ENCODE measurements at regions not wholly inside any gene's neighbourhood (a gene's known extent, or its start where the extent isn't known, plus 50 kb on each side); places are given as distances from the start of the nearest gene placed in this dataset.
A peak's percentile ranks its signal among the peaks of the same experiment; 100 is the strongest.

DNA sequence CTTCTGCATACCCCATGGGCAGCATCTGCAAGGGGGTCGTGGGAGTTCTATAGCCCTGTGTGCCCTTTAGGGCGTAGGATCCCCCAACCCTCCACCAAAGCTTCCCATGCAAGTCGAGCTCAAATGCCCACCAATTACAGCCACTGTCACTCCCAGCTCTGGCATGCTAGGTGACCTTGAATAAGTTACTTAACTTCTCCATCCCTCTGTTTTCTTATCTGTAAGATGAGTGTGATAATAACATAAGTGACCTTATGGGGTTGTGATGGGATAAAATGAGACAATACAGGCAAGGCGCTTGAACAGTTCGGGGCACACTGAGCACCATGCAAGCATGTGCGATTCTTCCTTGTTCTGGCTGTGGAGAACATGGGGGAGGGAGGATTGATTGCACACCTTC, 74.8 kb upstream of the POMGNT2 start:
- no peak for DNase-seq (ENCODE audit: low read depth)

DNA sequence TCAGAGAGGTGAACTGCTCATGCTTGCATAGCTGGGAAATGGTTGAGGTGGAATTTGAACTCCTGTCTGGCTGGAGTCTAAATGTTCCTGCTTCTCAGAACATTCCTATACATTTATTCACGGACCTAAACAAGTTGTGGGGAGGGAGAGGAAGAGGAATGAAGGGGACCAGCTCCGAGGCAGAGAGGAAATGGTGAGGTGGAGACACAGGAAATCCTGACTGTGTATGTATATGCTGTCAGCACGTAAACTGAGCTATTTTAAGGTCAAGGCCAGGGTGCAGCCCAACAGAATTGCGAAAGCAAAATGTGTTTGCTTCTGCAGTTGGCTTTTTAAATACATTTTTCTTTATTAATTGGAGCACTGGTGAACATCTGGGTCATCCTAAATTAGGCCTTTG, 74.1 kb upstream of the POMGNT2 start:
- no peak for DNase-seq (ENCODE audit: low read depth)

DNA sequence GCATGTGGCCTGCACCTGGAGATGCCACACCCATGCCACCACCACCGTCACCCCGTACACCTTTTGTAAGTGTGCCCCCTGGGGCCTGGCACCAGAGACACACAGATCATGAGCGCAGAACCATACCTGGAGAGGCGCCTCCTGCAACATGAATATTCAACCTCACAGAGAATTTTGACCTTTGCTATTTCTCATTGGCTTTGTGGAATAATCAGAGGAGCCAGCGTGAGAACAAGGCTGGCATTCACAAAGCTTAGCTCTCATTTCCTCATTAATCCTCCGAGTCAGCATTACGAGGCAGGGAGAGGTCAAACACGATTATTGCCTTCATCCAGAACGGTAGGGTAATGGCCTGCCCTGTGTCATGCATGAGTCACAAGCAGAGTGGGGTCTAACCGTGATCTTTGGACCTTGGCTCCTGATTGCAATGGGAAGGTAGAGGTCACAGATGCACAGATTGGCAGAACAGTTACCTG, 73.0 kb upstream of the POMGNT2 start:
- DNase-seq (ENCODE audit: low read depth) = no peak

DNA sequence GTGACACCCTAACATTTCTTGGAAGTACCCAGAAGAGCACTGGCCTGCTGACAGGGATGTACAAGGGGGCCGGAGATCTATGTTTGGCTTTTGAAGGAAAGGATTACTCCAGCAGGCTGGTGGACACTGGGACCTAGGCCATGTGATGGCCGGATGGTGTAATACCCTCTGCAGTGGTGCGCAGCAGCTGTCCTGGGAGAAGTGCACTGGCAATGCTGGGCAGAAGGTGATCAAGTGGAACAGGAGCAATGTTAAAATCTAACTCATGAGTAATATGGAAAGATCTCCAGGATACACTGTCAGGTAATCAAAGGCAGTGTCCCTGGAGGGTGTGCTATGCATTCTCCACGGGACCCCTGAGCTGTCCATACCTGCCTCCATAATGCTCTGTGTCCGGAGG, 71.2 kb upstream of the POMGNT2 start:
- DNase-seq (ENCODE audit: low read depth) = no peak

DNA sequence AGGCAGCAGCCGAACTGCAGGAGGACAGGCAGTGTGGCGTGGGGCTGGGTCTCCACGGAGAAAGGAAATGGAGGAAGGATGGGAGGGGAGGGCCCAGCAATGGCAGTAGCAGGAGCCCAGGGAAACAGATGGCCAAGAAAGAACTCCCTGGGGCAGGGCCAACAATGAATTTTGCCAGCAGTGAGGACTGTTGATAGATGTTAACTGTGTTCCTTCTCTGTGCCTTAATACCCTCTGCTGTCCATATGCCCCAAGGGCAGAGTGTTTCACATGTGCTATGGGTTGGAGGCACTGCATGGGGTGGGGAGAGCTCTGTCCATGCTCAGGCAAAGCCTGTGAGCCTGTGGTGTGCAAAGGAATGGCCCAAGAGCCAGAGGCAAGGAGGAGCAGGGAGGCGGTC, 70.8 kb upstream of the POMGNT2 start:
- no peak for DNase-seq (ENCODE audit: low read depth)

DNA sequence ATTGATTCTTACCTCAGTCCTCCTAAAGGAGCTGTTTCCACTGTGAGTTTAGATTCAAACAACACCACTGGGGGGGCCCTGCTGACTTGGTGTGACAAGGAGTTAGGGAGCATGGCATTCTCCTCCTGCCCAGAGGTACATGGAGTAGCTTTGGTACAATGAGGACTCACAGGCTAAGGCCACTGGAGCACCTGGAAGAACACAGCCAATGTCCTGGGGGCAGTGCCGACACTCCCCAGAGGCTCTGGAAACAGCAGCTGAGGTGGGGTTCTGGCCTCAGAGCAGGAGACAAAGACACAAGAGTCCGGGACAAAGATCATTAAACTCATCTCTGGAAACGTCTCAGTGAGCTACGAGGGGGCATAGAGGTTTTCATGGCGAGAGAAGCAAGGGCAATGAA, 69.7 kb upstream of the POMGNT2 start:
- DNase-seq (ENCODE audit: low read depth) = no peak

DNA sequence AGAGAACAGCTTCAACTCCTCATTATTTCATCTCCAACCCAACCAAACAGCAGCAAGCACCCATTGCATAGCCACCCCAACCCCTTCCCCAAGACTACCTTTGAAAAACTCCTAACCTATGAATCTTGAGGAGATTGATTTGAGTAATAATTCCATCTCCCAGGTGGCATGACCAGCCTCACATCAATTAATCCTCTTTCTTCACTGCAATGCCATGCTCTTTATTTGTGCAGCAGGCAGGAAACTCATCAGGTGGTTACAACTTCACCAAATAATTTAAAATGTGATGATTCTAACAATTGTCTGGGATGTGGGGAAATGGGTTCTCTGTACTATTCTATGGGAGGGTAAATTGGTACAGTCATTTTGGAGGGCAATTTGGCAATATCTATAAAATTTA, 68.1 kb upstream of the POMGNT2 start:
- DNase-seq (ENCODE audit: low read depth) = no peak

DNA sequence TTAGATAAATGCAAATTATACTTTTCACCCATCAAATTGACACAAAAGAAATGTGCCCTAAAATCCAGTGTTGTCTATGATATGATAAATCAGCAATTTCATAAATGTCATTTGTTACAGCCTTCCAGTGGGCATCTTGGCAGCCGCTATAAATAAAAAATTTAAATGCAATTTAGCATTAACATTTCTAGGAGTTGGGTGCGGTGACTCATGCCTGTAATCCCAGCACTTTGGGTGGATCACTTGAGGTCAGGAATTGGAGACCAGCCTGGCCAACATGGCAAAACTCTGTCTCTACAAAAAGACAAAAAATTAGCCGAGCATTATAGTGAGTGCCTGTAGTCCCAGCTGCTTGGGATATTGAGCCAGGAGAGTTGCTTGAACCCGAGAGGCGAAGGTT, 65.9 kb upstream of the POMGNT2 start:
- no peak for DNase-seq (ENCODE audit: low read depth)

DNA sequence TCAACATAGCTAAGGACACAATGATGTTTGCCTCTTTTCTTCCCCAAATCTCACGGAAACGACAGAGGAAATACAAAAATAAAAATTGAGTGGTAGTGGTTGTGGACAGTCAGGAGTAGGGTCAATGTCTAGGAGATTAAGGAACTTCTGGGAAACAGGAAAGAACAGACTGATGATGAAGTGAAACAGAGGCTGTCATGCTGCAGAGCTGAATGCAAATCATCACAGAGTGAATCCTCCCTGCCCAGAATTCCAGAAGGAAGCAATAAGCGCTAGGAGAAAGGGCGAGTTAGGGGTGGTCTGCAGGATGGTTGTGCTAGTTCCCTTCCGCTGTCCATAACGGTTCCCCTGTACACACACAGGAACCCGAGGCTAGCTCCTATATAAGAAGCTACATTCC, 64.7 kb upstream of the POMGNT2 start:
- no peak for DNase-seq (ENCODE audit: low read depth)

DNA sequence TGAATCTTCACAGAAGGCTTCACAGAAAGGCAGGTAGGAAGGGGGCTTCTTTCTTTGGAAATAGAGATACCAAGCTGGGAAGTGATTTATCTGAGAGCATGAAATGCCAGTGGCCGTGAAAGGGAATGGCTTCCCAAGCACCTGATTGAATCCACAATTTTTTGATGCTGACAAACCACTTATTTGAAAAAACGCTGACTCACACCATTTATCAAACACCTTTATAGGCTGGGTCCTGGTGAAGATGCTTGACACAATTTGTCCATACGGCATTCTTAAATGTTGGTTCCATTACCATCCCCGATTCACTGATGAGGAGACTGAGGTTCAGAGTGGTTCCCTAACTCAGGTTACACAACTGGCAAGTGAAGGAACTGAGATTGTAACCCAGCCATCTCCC, 64.1 kb upstream of the POMGNT2 start:
- DNase-seq (ENCODE audit: low read depth) = no peak

DNA sequence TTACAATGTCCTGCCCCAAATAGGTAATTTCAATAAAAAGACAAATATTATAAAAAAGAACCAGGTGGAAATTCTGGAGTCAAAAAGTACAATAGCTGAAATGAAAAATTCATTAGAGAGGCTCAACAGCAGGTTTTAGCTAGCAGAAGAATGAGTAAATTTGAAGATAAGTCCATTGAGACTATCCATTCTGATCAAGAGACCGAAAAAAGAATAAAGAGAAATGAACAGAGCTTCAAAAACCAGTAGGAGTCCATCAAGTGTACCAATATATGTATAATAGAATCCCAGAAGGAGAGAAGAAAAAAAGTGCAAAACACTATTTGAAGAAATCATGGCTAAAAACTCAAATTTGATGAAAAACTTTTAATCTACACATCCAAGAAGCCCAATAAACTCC, 60.5 kb upstream of the POMGNT2 start:
- no peak for DNase-seq (ENCODE audit: low read depth)

DNA sequence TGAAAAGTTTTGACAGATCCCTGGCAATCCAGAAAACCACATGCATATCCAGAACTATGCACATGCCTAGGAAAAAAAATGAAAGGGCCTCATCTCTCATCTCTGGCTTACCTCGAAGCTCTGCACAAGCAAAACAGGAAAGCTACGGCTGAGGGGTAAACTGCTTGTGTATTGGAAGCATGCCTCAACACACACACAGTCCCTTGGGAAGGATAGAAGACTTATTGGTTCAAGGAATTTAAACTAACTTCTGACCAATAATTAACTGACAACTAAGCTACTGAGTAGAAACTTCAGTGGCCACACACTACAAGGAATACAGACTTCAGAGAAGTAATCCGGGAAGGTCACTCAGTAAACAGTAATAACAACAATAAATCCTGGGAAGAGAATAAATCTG, 59.9 kb upstream of the POMGNT2 start:
- no peak for DNase-seq (ENCODE audit: low read depth)

DNA sequence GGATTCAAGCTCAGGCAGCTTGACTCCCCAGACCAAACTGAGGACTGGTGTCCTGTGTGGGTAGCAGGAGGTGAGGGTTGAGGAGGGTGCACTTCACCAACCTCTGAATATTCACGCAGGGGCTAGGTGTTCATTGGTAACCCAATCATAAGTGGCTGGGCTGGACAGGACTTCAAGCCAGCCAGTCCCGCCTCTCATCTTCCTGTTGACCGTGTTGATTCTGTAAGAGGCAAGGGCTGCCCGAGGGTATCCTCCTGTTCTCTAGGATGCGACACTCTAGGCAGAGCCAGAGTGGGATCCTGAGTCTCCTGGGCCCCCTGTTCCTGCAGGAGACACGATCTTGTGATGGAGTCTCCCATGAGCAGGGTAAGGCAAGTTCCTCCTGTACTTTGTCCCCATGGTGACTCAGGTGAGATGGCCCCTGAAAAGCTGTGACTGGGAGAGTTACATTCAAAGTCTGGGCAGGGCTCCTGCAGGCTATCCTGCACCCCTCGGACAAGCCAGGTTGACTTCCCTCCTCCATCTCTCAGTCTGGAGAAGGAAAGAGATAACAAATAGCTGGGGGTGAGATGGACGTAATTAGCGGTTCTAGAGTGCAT, 58.1 kb upstream of the POMGNT2 start:
- no peak for DNase-seq (ENCODE audit: low read depth)

DNA sequence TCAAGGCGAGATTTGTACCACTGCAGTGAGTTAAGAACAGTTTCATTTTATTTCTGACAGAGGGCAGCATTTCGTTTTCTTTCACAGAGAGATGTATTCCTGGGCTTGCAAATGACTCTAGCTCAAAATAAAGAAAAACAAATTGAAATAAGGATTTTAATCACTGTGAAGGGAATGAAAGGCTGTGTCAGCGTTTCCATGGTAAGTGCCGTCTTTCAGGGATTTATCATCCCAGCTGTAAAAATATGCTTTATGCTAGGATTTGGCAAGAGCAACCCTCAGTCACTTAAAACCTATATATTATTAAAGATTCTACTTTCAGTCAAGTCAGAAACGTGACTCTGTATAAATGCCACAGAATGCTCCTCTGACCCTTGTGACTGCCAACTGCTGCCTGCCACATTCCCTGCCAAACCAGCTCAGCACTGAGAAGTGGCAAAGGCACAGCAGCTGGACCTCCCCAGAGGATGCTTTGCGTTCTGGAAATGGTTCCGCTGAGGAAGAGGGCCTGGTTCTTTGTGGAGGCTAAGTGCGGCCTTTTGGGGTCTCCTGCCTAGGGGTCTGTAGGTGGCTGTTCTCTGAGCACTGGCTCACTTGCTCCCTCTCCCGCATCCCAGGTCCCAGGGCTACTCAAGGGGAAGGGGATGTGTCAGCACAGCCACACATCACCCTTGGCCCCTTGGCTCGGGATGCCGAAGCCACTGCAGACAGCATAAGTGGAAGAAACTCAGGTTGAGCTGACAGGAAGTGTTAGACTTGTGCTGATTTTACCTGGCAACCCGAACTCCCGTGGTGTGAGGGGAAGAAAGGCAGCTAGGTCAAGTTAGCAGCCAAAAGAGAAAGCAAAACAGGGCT, 56.6 kb upstream of the POMGNT2 start:
- peak; percentile 38 for DNase-seq (ENCODE audit: low read depth)

DNA sequence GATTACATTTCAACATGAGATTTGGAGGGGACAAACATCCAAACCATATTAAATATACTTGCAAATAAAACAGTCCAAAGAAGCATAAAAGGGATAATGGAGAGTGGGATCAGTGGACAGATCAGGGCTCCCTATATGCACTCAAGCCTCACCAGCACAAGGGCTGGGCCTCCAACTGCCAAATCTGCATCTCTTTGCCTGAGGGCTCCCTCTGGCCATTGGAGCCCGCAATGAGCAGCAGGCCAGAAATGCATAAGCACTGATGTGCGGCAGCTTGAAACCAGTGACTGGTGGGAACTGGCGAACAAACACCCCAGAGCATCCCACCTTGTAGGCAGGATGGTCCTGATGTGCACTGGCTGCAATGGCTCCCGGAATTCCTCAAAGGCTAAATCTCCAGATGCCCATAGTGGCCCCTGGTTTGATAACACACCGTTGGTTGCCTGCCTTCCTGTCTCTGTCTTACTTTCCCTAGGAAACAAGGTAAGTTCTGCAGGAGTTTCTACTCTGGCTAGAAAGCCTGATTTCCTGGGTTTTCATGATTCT, 55.9 kb upstream of the POMGNT2 start:
- no peak for DNase-seq (ENCODE audit: low read depth)

DNA sequence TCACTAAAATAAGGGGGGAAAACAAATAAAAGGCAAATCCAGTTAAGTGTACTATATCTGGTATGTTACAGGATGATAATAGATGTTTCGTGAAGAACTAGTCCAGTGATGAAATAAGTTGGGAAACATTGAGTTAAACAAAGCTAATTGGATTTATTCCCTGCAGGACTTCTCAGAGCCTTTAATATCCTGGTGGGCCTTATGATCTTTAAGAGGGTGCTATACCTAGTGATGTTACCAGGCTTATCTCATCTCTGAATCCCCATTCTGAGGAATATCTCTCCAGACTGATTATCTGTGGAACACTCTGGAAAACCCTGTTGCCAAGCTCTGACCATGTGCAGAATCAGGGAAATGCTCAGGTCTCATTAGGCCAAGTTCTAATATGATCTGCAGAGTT, 54.8 kb upstream of the POMGNT2 start:
- DNase-seq (ENCODE audit: low read depth) = no peak

DNA sequence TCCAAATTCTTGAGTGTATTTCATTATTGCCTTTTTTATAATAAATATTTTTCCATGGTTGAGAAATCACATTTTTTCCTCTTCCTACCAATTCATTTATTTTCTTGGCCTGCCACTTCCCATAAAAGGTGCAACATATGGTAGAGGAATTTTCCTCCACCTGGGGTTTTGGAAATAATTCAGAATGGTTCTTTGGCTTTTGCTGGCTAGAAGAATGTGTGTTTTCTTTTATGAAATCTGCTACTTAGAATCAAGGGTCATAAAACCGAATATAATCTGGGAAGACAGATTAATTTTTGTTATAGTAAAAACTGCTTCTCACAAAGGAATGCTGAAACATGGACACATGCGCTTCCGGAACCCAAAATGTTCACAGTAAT, 54.0 kb upstream of the POMGNT2 start:
- DNase-seq (ENCODE audit: low read depth) = no peak

DNA sequence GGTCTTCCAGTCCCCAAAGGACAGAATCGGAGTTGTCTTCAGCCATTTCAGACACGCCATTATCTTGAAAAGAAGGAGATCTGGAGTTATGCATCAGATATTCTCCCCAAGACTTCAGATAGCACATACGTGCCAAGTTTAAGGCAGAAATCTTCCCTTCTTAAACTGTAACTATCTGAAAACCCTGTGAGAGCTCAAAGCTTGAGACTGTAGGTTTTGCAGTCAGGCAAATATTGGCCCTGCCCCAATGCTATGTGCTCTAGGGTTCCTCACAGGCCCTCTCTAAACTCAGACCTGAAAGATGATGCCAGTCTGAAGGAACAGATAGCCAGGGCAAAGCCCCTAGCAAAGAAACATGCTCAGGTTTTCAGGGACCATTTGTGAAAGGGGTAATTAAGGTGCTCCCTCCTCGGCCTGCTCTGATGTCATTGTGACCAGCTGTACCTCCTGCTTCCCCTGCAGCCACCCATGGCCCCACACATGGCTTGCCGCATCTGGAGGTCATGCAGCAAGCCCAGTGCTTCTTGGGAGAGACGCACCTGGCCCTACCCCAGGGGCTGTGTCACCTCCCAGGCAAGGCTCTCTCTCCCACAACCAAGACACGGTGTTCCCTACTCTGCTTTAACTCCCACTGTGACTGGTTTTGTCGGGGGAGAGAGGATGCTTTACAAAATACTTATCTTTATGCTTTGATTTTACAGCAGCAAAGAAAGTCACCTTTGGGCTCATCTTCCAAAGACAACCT, 53.4 kb upstream of the POMGNT2 start:
- DNase-seq (ENCODE audit: low read depth) = no peak

DNA sequence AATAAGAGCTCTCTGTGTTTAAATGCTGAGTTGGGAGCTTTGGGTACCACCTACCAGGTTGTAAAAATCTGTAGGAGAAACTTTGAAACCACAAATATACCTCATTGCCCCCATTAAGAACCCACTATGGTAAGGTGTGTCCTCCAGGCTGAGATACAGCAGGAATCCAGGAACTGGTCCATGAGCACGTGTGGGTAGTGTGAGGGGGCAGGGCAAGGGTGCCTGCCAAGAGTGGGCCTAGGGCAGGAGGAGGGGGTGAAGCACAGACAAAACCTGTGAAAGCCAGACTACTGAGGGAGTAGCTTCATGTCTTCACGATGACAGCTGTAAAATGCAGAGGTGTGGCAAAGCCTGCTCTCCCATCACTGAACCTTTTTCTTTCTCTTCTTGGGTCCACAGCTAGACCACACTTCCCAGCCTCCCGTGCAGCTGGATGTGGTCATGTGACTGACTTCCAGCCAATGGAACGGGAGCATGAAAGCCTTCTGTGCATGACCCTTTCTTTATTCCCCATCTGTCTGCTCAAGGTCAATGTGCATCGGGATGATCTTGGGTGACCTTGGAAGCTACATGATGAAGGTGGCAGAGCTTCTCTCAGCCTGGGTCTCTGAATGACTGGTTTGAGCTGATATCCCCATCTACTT, 51.1 kb upstream of the POMGNT2 start:
- no peak for DNase-seq (ENCODE audit: low read depth)

DNA sequence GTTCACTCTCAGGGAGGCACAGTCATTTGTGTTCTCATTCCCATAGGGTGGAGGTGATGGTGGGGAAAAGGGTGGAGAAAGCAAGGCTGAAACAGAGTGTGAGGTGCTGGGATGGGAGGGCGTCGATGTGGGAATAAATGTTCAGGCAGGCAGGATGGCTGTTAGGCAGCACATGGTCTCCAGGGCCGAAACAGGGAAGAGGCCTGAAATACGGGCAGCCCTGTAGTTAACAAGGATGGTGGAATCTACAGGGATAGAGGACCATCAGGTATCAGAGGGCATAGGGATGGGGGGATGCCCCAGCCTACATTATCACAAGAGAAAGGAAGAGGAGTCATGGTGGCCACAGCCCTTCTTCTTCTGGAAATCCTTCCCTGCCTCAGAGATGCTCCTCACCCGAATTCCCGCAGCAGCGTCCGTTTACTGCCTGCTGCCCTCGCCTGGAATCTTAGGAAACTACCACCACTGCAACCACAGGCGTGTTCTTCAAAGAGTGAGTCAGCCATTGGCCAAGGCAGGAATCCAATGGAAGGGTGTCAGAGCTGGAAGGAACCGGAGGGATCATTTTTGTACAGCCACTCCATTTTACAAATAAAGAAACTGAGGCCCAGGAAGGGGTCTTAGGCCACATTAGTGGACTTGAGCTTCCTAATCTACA, 49.7 kb upstream of the POMGNT2 start:
- DNase-seq (ENCODE audit: low read depth) = no peak
